Common myeloid progenitor, CD34-positive (primary cell): ENCODE measurements at regions not wholly inside any gene's neighbourhood (a gene's known extent, or its start where the extent isn't known, plus 50 kb on each side); places are given as distances from the start of the nearest gene placed in this dataset.

Source experiments
- CTCF ChIA-PET: fragments of 350-600 bp; sonication (Branson Sonifier 250); formaldehyde crosslinking; loops from one replicate; lab custom pipeline; 2021; ENCODE audit warnings: antibody characterized with exemption; lab: Charles Lee
- POLR2A ChIA-PET: fragments of 350-600 bp; sonication (Branson Sonifier 250); formaldehyde crosslinking; loops from one replicate; lab custom pipeline; 2021; ENCODE audit warnings: antibody characterized with exemption; lab: Charles Lee
- DNase-seq, 3 donors: peaks; one replicate each; pipeline versions ENCODE4 v3.0.0 to v3.0.0-alpha.2; 2013
- H3K27ac ChIP-seq, 2 experiments: 1 replicate in 1 of 2; 2 replicates in 1 of 2; pipeline ENCODE4 v1.7.0; 2013; ENCODE audit warnings: inconsistent platforms in 2 of 2, low read length in 2 of 2, mild to moderate bottlenecking in 2 of 2, low read depth in 1 of 2, moderate library complexity in 1 of 2; ENCODE audit not compliant: severe bottlenecking in 2 of 2, insufficient read depth in 1 of 2, poor library complexity in 1 of 2
- H3K27me3 ChIP-seq, 5 experiments: replicated peaks in 2 of 5; 1 replicate in 3 of 5; 2 replicates in 2 of 5; pipeline versions ENCODE4 v1.6.1 to v1.7.0; 2013; ENCODE audit warnings: low read length in 4 of 5, mild to moderate bottlenecking in 2 of 5, moderate library complexity in 2 of 5, inconsistent platforms in 1 of 5; ENCODE audit not compliant: insufficient read depth in 5 of 5, control insufficient read depth in 4 of 5
- H3K36me3 ChIP-seq, 4 experiments: 1 replicate in 2 of 4; 2 replicates in 2 of 4; pipeline versions ENCODE4 v1.6.1 to v1.7.0; 2013; ENCODE audit warnings: low read length in 3 of 4, control low read depth in 1 of 4, mild to moderate bottlenecking in 1 of 4; ENCODE audit not compliant: control insufficient read depth in 4 of 4, insufficient read depth in 4 of 4
- H3K4me1 ChIP-seq, 4 experiments: 1 replicate in 3 of 4; 2 replicates in 1 of 4; pipeline versions ENCODE4 v1.6.1 to v1.7.1; 2013; ENCODE audit warnings: low read length in 3 of 4, mild to moderate bottlenecking in 3 of 4, control low read depth in 1 of 4, inconsistent platforms in 1 of 4, moderate library complexity in 1 of 4; ENCODE audit not compliant: control insufficient read depth in 4 of 4, insufficient read depth in 4 of 4; ENCODE audit errors: control extremely low read depth in 1 of 4
- H3K4me3 ChIP-seq, 7 experiments: 1 replicate in 4 of 7; 2 replicates in 3 of 7; pipeline versions ENCODE4 v1.5.1 to v1.7.0; 2013; ENCODE audit warnings: mild to moderate bottlenecking in 7 of 7, low read length in 6 of 7, moderate library complexity in 6 of 7, inconsistent platforms in 2 of 7, low read depth in 2 of 7, control low read depth in 1 of 7; ENCODE audit not compliant: insufficient read depth in 4 of 7, control insufficient read depth in 1 of 7; ENCODE audit errors: extremely low read depth in 1 of 7
- H3K9me3 ChIP-seq, 5 experiments: 1 replicate in 4 of 5; 2 replicates in 1 of 5; pipeline versions ENCODE4 v1.6.1 to v1.7.1; 2013; ENCODE audit warnings: low read length in 4 of 5, mild to moderate bottlenecking in 2 of 5, inconsistent platforms in 1 of 5, low read depth in 1 of 5, moderate library complexity in 1 of 5; ENCODE audit not compliant: control insufficient read depth in 4 of 5, insufficient read depth in 2 of 5; ENCODE audit errors: control extremely low read depth in 1 of 5
- WGBS: methylation state at CpG from one replicate; pipeline ENCODE4 v1.1.5; 2013; ENCODE audit not compliant: insufficient coverage; 5-methylcytosine and 5-hydroxymethylcytosine counted together

- Histone ChIP-seq H3K27ac (no peak overlapping the region), H3K9me3 (peaks cover 0 to 5% (median 0%) of the 10 kb centered on the region in 5 experiments), H3K36me3 (no peaks in the 10 kb centered on the region), H3K27me3 (peaks cover 0 to 2% (median 0%) of the 10 kb centered on the region in 5 experiments), H3K4me3 (no peak overlapping the region), H3K4me1 (no peaks in the 10 kb centered on the region)
- CTCF ChIA-PET = no interaction called here
- POLR2A ChIA-PET = no interaction called here
- WGBS = 96% methylated on average over 5 of the region's 5 CpGs
- no peak for DNase-seq
Measured at GRCh38 chr1:30437059-30437576, 286.3 kb downstream of the MATN1 start.

GRCh38 chr1:30427545-30427944 lies 295.8 kb downstream of the MATN1 start:
- Histone ChIP-seq H3K36me3 (no peaks in the 10 kb centered on the region), H3K4me3 (no peak overlapping the region), H3K27ac (no peak overlapping the region), H3K4me1 (no peaks in the 10 kb centered on the region), H3K27me3 (peaks cover 0 to 6% (median 0%) of the 10 kb centered on the region in 5 experiments), H3K9me3 (peaks cover 0 to 13% (median 5%) of the 10 kb centered on the region in 5 experiments)
- WGBS = no CpG with 5 or more reads among the region's 2 CpGs
- ChIA-PET POLR2A (no interaction called here), CTCF (no interaction called here)
- no peak for DNase-seq

GRCh38 chr1:30425046-30425445 lies 298.3 kb downstream of the MATN1 start:
- Histone ChIP-seq H3K36me3 (no peaks in the 10 kb centered on the region), H3K4me3 (no peak overlapping the region), H3K9me3 (peaks cover 0 to 9% (median 5%) of the 10 kb centered on the region in 5 experiments), H3K4me1 (no peaks in the 10 kb centered on the region), H3K27me3 (peaks cover 0 to 9% (median 0%) of the 10 kb centered on the region in 5 experiments), H3K27ac (no peak overlapping the region)
- ChIA-PET POLR2A (no interaction called here), CTCF (no interaction called here)
- 77% methylated on average over 3 of the region's 4 CpGs for WGBS
- no peak for DNase-seq

GRCh38 chr1:30423570-30423969 lies 299.8 kb downstream of the MATN1 start:
- Histone ChIP-seq H3K9me3 (peaks cover 0 to 8% (median 5%) of the 10 kb centered on the region in 5 experiments), H3K27ac (no peak overlapping the region), H3K27me3 (peaks cover 0 to 7% (median 0%) of the 10 kb centered on the region in 5 experiments), H3K4me1 (no peaks in the 10 kb centered on the region), H3K4me3 (no peak overlapping the region), H3K36me3 (no peaks in the 10 kb centered on the region)
- POLR2A ChIA-PET = no interaction called here
- WGBS = 89% methylated on average over 2 of the region's 3 CpGs
- CTCF ChIA-PET = no interaction called here
- DNase-seq = no peak

GRCh38 chr1:30422251-30422650 lies 301.1 kb downstream of the MATN1 start:
- peaks cover 0 to 7% (median 0%) of the 10 kb centered on the region in 5 experiments for H3K27me3 ChIP-seq
- H3K4me3 ChIP-seq = no peak overlapping the region
- ChIA-PET POLR2A (no interaction called here), CTCF (no interaction called here)
- H3K36me3 ChIP-seq = no peaks in the 10 kb centered on the region
- no peaks in the 10 kb centered on the region for H3K4me1 ChIP-seq
- H3K9me3 ChIP-seq = peaks cover 0 to 1% (median 0%) of the 10 kb centered on the region in 5 experiments
- 94% methylated on average over 2 of the region's 2 CpGs for WGBS
- DNase-seq = no peak
- no peak overlapping the region for H3K27ac ChIP-seq

- Histone ChIP-seq H3K27ac (no peak overlapping the region), H3K36me3 (no peaks in the 10 kb centered on the region), H3K9me3 (no peaks in the 10 kb centered on the region), H3K4me1 (no peaks in the 10 kb centered on the region), H3K4me3 (no peak overlapping the region), H3K27me3 (peaks cover 0 to 7% (median 0%) of the 10 kb centered on the region in 5 experiments)
- 78% methylated on average over 7 of the region's 7 CpGs for WGBS
- no peak for DNase-seq
- ChIA-PET POLR2A (no interaction called here), CTCF (no interaction called here)
Measured at GRCh38 chr1:30420519-30421050, 302.8 kb downstream of the MATN1 start.

GRCh38 chr1:30419831-30420230 lies 303.6 kb downstream of the MATN1 start:
- WGBS = 91% methylated on average over 5 of the region's 5 CpGs
- Histone ChIP-seq H3K27ac (no peak overlapping the region), H3K4me1 (no peaks in the 10 kb centered on the region), H3K4me3 (no peak overlapping the region), H3K27me3 (peaks cover 0 to 7% (median 0%) of the 10 kb centered on the region in 5 experiments), H3K9me3 (no peaks in the 10 kb centered on the region), H3K36me3 (no peaks in the 10 kb centered on the region)
- no peak for DNase-seq
- ChIA-PET POLR2A (no interaction called here), CTCF (no interaction called here)
